ENCODE measurements at regions not wholly inside any gene's neighbourhood (a gene's known extent, or its start where the extent isn't known, plus 50 kb on each side); places are given as distances from the start of the nearest gene placed in this dataset.

GRCh38 chr6:168188369-168189199 lies 109.6 kb upstream of the FRMD1 start:
- H3K9ac ChIP-seq (ENCODE audit: insufficient read depth in 1 of 2, low read depth in 2 of 2, low read length in 2 of 2), result no peak overlapping the region
- FAIRE-seq, result no peak
- in situ Hi-C loops (cut with MboI), result no loop called here
- H3K27ac ChIP-seq (ENCODE audit: extremely low read depth, low read depth, low read length), result no peak overlapping the region
- WGBS (ENCODE audit: insufficient coverage, low coverage, missing lambda C conversion rate), result 0% methylated on average over 14 of the region's 17 CpGs
- POLR2A ChIA-PET, result interaction anchor here (0.8 kb wide), 1 partner anchor 10 kb away, joined by 4 read pairs; no protein-coding TSS in a partner anchor
- no peak for ATAC-seq
- no peak overlapping the region for H3K4me2 ChIP-seq (ENCODE audit: insufficient read depth, low read length)
- no peaks in the 10 kb centered on the region for H3K36me3 ChIP-seq (ENCODE audit: control insufficient read depth, insufficient read depth, low read length)
- H4K20me1 ChIP-seq (replicated peaks; ENCODE audit: control insufficient read depth, insufficient read depth, low read length), result peaks cover 8% of the 10 kb centered on the region; the same call in 1 of the 2 replicates
- peaks cover 29 to 53% of the 10 kb centered on the region in 2 experiments for H3K27me3 ChIP-seq (ENCODE audit: control insufficient read depth in 2 of 2, insufficient read depth in 2 of 2, low read length in 2 of 2)
- DNase-seq (ENCODE audit: extremely low read depth in 1 of 4, low spot score in 3 of 4), result no peak
- no peaks in the 10 kb centered on the region for H3K9me1 ChIP-seq (ENCODE audit: control insufficient read depth, insufficient read depth, low read length)
- no peak overlapping the region for H3K4me3 ChIP-seq
- H3K9me3 ChIP-seq (replicated peaks; ENCODE audit: control insufficient read depth, insufficient read depth, low read depth, low read length), result no peaks in the 10 kb centered on the region
- no TSS peak for BruUV-seq (replicated peaks)
- no peak overlapping the region for H2AFZ ChIP-seq (ENCODE audit: low read depth, low read length)
- intact Hi-C loops (cut with micrococcal nuclease), result no loop called here
- H3K4me1 ChIP-seq (replicated peaks in 1 of 2; ENCODE audit: control insufficient read depth in 2 of 2, insufficient read depth in 2 of 2, low read length in 2 of 2), result no peaks in the 10 kb centered on the region; a peak in 1 of 5 replicates
- no peaks in the 10 kb centered on the region for H3K79me2 ChIP-seq (ENCODE audit: control insufficient read depth, insufficient read depth, low read length)
- CTCF ChIA-PET (ENCODE audit: low intra/inter-chr PET ratio), result no interaction called here
- TF ChIP-seq SMC3 (conservative IDR thresholded peaks at IDR 0.05; ENCODE audit: insufficient read depth, low read depth, low read length) (no peak), TCF7L2 (IDR thresholded peaks at IDR 0.05; ENCODE audit: low read depth, low read length) (no peak), MTF1 (CRISPR knock-in tag; IDR thresholded peaks at IDR 0.05; ENCODE audit: borderline replicate concordance) (no peak), ZFP30 (CRISPR knock-in tag; IDR thresholded peaks at IDR 0.05; ENCODE audit: borderline replicate concordance) (no peak), GATAD2A (IDR thresholded peaks at IDR 0.05) (no peak), RNF219 (CRISPR knock-in tag; IDR thresholded peaks at IDR 0.05) (no peak), USF1 (CRISPR knock-in tag; IDR thresholded peaks at IDR 0.05) (no peak), EGR1 (conservative IDR thresholded peaks at IDR 0.05) (no peak), RBM25 (IDR thresholded peaks at IDR 0.05; ENCODE audit: low read depth, low read length, severe bottlenecking) (no peak), THRB (CRISPR knock-in tag; conservative IDR thresholded peaks at IDR 0.05) (no peak), MED1 (CRISPR knock-in tag; IDR thresholded peaks at IDR 0.05; ENCODE audit: borderline replicate concordance) (no peak), VEZF1 (CRISPR knock-in tag; IDR thresholded peaks at IDR 0.05) (no peak), KLF16 (IDR thresholded peaks at IDR 0.05) (no peak)
